GM21423 (cell line): ENCODE measurements at regions not wholly inside any gene's neighbourhood (a gene's known extent, or its start where the extent isn't known, plus 50 kb on each side); places are given as distances from the start of the nearest gene placed in this dataset.

Experiments used
- ATAC-seq: cut with Tn5 transposase; IDR thresholded peaks from one replicate; pipeline ENCODE4 v1.9.1; 2021; ENCODE audit warnings: mild to moderate bottlenecking, moderate library complexity; ENCODE audit not compliant: unreplicated experiment

DNA sequence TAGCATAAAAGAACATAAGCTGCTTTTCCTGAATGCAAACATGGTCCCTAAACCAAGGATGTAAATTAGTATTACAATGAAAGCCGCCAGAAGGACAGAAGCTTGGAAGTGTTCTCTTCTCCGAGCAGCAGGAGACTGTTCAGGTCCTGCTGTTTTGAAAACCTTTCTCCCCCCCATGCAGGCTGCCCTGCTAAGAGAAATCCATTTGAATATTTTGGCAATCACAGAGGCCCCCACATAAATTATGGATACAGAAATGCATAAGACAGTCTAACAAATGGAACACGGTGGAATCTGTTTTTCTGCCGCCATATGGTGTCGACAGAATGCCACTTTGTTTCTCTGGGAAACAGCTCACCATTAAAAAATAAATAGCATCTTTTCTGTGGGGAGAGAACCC lies 600.4 kb upstream of the KLHL29 start:
- no peak for ATAC-seq

DNA sequence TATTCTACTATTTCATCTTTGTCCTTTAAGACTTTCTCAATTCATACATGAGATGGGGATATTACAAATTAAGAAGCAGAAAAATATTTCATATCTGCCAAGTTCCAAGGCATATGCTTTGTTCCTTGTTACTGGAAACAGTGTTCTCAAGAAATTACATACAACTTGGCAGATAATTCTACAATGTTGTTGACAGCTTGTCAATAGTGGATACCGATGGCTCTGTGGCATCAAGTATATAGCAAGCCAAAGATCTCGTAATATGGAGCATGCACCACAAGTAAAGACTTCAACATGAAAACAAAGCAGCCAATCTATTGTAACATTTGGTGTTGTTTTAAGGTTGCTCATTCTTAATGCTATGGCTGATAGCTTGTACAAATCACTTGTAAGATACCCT lies 598.2 kb upstream of the KLHL29 start:
- no peak for ATAC-seq

DNA sequence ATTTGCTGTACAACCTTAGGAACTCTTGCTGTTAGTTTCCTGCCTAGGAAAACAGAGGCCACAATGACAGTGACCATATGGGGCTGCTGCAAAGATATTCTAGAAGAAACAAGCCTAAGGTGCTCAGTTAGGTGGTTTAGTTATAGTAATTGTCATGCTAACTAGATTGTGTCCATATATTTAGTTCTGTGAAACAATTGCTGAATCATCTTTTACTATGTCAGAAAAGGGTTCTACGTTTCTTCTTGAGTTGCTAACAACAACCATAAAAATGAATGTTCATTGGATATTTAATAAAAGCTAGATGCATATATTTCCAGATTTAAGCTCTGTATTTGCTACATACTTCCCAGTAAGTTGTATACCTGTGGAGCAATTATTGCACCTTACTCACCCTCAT lies 597.2 kb upstream of the KLHL29 start:
- no peak for ATAC-seq

DNA sequence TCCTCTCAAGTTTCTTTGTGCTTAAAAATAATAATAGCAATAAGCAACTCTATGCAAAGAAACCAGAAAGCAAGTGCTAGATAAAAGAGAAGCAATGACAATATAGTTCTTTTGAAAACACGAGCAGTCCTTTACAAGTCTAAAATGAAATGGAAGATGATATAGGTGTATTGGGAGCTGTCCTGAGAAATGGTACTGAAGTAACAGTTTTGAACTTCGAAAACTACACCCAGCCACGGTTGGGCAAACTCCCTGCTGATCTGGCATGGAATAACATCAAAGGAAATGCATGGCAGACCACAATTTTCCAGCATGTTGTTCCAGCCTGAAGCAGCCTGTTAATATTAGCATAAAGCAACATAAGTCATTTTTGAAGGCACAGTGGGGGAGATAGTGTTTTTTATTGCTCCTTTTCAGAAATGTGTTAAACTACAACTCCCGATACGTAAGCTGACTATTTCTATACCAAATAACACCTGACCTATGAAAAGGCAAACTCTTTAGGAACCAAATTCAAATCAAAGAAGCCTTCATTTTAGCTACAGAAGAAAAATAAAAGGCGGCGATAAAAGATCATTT lies 596.1 kb upstream of the KLHL29 start:
- ATAC-seq: no peak

GRCh38 chr2:22795287-22795866 lies 589.6 kb upstream of the KLHL29 start:
- no peak for ATAC-seq

GRCh38 chr2:22798386-22798785 lies 586.6 kb upstream of the KLHL29 start:
- ATAC-seq: no peak

GRCh38 chr2:22800412-22800811 lies 584.6 kb upstream of the KLHL29 start:
- ATAC-seq: no peak

DNA sequence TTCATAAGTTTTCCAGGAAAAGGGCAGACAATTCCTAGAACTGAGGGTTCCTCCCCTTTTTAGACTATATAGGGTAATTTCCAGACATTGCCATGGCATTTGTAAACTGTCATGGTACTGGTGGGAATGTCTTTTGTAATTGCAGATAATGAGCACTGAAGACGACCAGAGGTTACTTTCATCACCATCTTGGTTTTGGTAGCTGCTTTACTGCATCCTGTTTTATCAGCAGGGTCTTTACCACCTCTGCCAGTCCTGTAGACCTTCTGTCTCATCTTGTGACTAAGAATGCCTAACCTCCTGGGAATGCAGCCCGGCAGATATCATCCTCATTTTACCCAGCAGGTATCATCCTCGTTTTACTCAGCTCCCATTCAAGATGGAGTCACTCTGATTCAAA lies 583.9 kb upstream of the KLHL29 start:
- no peak for ATAC-seq

DNA sequence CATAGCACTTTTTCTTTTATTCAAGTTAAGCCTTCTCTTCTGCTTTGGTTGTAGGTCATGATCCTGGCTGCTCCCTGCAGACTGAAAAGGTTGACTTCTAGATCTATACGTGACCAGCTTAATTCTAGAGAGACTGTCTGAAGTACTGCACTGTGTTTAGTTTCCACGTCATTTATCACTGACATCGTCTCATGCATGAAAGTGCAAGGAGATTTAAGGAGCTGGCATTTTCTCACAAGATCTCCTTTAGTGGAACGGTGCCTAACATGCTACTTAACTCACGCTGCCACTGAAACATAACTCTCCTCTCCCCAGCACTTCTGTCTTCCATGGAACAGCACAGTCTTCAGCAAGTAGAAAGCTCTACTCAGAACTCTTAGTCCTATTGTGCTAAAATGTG lies 583.0 kb upstream of the KLHL29 start:
- no peak for ATAC-seq

- no peak for ATAC-seq
Measured at GRCh38 chr2:22807872-22808271, 577.1 kb upstream of the KLHL29 start.

GRCh38 chr2:22810602-22811001 lies 574.4 kb upstream of the KLHL29 start:
- ATAC-seq: no peak

- no peak for ATAC-seq
Measured at GRCh38 chr2:22812065-22812680, 572.8 kb upstream of the KLHL29 start.

- no peak for ATAC-seq
Measured at GRCh38 chr2:22817197-22817596, 567.8 kb upstream of the KLHL29 start.

DNA sequence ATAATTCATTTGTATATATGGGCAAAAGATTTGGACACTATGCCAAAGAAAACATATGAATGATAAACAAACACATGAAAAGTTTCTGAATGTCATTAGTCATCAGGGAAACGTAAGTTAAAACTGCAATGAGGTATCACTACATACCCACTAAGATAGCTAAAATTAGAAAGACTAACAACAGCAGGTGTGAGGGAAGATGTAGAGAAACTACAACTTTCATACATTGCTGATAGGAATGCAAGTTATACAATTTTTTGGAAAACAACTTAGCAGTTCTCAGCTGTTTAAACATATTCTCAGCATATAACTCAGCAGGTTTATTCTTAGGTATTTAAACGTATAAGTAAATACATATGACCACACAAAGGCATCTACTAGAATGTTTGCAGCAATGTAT lies 563.5 kb upstream of the KLHL29 start:
- no peak for ATAC-seq

GRCh38 chr2:22822835-22823234 lies 562.1 kb upstream of the KLHL29 start:
- ATAC-seq: no peak

DNA sequence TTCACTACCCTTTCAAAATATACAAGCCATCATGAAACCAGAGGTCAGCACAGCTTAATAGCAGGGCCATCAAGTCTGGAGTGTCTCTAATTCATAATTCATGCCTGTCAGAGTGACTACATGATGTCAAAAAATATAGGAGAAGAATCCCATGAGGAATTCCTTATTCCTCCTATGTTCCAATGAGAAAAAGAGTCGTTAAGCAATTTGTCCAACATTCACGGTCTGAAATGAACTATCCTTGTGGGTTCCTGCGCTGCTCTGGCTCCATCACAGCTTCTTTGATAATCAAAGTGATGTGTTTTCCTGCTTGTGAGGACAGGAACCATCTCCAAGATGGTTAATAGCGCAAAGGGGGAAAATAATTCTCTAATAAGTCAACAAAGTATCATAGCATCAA lies 560.4 kb upstream of the KLHL29 start:
- no peak for ATAC-seq

DNA sequence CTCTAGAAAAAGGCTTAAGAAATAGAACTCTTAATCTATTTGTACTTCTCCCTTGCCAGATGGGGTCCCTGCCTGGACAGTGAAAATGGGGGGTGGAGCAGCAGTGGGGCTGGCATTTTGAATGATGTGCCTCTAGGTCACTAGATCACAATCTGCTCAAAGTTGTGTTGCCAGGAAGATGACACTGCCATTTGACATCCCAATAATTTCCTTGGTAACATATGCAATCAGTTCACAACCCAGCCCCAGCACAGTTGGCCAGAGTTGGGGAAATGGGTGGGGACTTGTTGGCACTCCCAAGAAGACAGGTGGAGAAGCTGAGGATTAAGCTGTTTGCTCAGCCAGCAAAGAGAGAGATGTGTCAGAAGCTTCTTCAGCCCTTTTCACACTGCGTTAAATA lies 558.3 kb upstream of the KLHL29 start:
- ATAC-seq: no peak

GRCh38 chr2:22829791-22830190 lies 555.2 kb upstream of the KLHL29 start:
- no peak for ATAC-seq

DNA sequence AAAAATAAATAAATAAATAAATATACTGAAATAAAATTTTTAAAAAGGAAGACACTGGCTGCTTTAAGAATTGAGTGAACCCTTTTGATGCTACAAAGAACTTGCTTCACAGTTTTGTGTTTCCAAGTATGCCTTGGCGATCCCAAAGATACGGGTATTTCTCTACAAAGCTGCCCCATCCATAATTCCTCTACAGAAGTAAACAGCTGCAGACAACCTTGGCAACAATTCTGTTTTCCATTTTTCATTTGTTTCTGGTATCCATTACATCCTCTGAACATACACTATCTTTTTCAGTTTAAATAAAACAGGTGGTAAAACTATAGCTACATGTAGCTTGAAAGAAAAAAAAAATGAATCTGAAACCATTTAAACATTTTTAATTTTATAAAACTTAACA lies 552.8 kb upstream of the KLHL29 start:
- ATAC-seq: no peak

DNA sequence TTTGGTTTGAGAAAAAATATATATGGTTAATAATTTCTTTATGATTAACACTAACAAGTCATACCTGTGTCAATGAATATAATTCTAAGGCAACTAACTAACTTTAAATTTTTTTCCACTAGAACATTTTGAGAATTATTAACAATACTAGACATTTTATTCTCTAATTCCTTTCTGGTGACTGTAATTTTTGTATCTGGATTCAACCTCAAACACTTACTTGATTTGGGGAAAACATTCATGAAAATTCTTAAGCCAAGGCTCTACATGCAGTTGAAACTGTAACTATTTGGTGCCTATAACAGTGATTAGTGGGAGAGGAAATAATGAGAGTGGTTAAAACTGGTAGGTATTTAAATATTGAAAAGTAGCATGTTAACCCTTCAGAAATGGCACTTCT lies 546.5 kb upstream of the KLHL29 start:
- no peak for ATAC-seq

GRCh38 chr2:22842205-22842869 lies 542.6 kb upstream of the KLHL29 start:
- ATAC-seq: no peak

GRCh38 chr2:22843919-22844537 lies 541.0 kb upstream of the KLHL29 start:
- no peak for ATAC-seq
